HepG2 (cell line): ENCODE measurements at regions not wholly inside any gene's neighbourhood (a gene's known extent, or its start where the extent isn't known, plus 50 kb on each side); places are given as distances from the start of the nearest gene placed in this dataset.

Experiments
- ATAC-seq: fragments of 200-7000 bp; cut with Tn5 transposase; 3 replicates; pipeline ENCODE4 v1.9.1; 2020; ENCODE audit warnings: mild to moderate bottlenecking, moderate library complexity
- BruUV-seq: library from RNA; stranded (reverse); fragments of 400-500 nt; replicated peaks from 2 replicates; lab custom pipeline; 2021; lab: Mats Ljungman, UMichigan
- CTCF ChIA-PET: fragments of 300-600 bp; formaldehyde crosslinking; extraction: SDS; loops from one replicate; lab custom pipeline; 2021; ENCODE audit warnings: low total read pairs, inconsistent platforms, low intra/inter-chr PET ratio; lab: Yijun Ruan, JAX
- POLR2A ChIA-PET: fragments of 350-600 bp; sonication (Branson Sonifier 250); formaldehyde crosslinking; loops from one replicate; lab custom pipeline; 2020; ENCODE audit warnings: antibody characterized with exemption, inconsistent platforms; lab: Yijun Ruan, JAX
- DNase-seq: peaks from one replicate; pipeline ENCODE4 v3.0.0-alpha.2; 2015; ENCODE audit warnings: low spot score
- FAIRE-seq: peaks from 3 replicates; lab custom pipeline; 2011; peaks lifted over from hg19 to GRCh38; lab: Jason Lieb, UNC
- H2AFZ ChIP-seq: one replicate; pipeline ENCODE4 v1.6.1; 2011; ENCODE audit warnings: low read length, inconsistent platforms
- H3K27ac ChIP-seq: fragments of 300-600 bp; 3 replicates; pipeline ENCODE4 v1.8.0; 2011; ENCODE audit warnings: mixed run types, mild to moderate bottlenecking, mixed read lengths, low read length, inconsistent platforms; ENCODE audit not compliant: insufficient read depth; ENCODE audit errors: extremely low read length
- H3K27me3 ChIP-seq, 2 experiments: fragments of 200-600 bp in 1 of 2; 2 replicates in 1 of 2; 3 replicates in 1 of 2; pipeline versions ENCODE4 v1.6.0 to v1.8.0; 2011; ENCODE audit warnings: low read length in 2 of 2, mild to moderate bottlenecking in 2 of 2, moderate library complexity in 2 of 2, inconsistent platforms in 1 of 2; ENCODE audit not compliant: insufficient read depth in 2 of 2, control insufficient read depth in 1 of 2
- H3K36me3 ChIP-seq, 2 experiments: fragments of 200-600 bp in 1 of 2; replicated peaks in 1 of 2; 2 replicates in 1 of 2; 3 replicates in 1 of 2; pipeline versions ENCODE4 v1.5.1 to v1.8.0; 2011; ENCODE audit warnings: low read length in 2 of 2, inconsistent platforms in 1 of 2; ENCODE audit not compliant: insufficient read depth in 2 of 2, control insufficient read depth in 1 of 2
- H3K4me1 ChIP-seq: 2 replicates; pipeline ENCODE4 v1.5.1; 2012; ENCODE audit warnings: low read length, inconsistent platforms; ENCODE audit not compliant: insufficient read depth
- H3K4me2 ChIP-seq: 2 replicates; pipeline ENCODE4 v1.6.0; 2011; ENCODE audit warnings: low read depth, low read length, inconsistent platforms
- H3K4me3 ChIP-seq, 3 experiments: fragments of 200-600 bp in 1 of 3; sonication (generic), shearing (Covaris generic) in 1 of 3; replicated peaks in 1 of 3; 2 replicates each; pipeline ENCODE4 v1.5.1; 2011 to 2016; ENCODE audit warnings: low read length in 3 of 3, inconsistent platforms in 2 of 3, low read depth in 2 of 3, mild to moderate bottlenecking in 2 of 3, control low read depth in 1 of 3, mixed read lengths in 1 of 3; ENCODE audit not compliant: insufficient read depth in 1 of 3
- H3K79me2 ChIP-seq: one replicate; pipeline ENCODE4 v1.6.1; 2011; ENCODE audit warnings: low read length, inconsistent platforms; ENCODE audit not compliant: insufficient read depth
- H3K9ac ChIP-seq: 2 replicates; pipeline ENCODE4 v1.6.0; 2011; ENCODE audit warnings: mild to moderate bottlenecking, low read depth, low read length, inconsistent platforms; ENCODE audit not compliant: insufficient read depth
- H3K9me3 ChIP-seq: 2 replicates; pipeline ENCODE4 v1.5.1; 2012; ENCODE audit warnings: mild to moderate bottlenecking, low read length
- H4K20me1 ChIP-seq: 2 replicates; pipeline ENCODE4 v1.6.0; 2011; ENCODE audit warnings: inconsistent platforms, mild to moderate bottlenecking, low read length, moderate library complexity; ENCODE audit not compliant: insufficient read depth
- BCL6 ChIP-seq: IDR thresholded peaks from 2 replicates; pipeline ENCODE4 v1.6.1; 2016; ENCODE audit warnings: missing genetic modification reagents, missing compliant biosample characterization
- CC2D1A ChIP-seq: sonication (generic); formaldehyde crosslinking; IDR thresholded peaks from 2 replicates; pipeline ENCODE4 v1.8.1; 2023; ENCODE audit warnings: mild to moderate bottlenecking, missing genetic modification reagents
- DRAP1 ChIP-seq: IDR thresholded peaks from 2 replicates; pipeline ENCODE4 v1.6.1; 2016; ENCODE audit warnings: missing genetic modification reagents, missing compliant biosample characterization
- HNRNPUL1 ChIP-seq: fragments of 200-400 bp; formaldehyde crosslinking; IDR thresholded peaks from 2 replicates; pipeline ENCODE4 v1.6.1; 2017; ENCODE audit warnings: low read depth, mild to moderate bottlenecking, low read length, moderate library complexity
- PCBP1 ChIP-seq: fragments of 200-400 bp; formaldehyde crosslinking; IDR thresholded peaks from 2 replicates; pipeline ENCODE4 v1.6.1; 2017; ENCODE audit warnings: mild to moderate bottlenecking, low read depth, low read length, borderline replicate concordance
- SNAPC4 ChIP-seq: sonication (generic); formaldehyde crosslinking; IDR thresholded peaks from 2 replicates; pipeline ENCODE4 v1.4.0; 2020; ENCODE audit warnings: mild to moderate bottlenecking, missing genetic modification reagents
- SP1 ChIP-seq, 2 experiments: fragments of 450-650 bp in 1 of 2; sonication (generic) in 1 of 2; formaldehyde crosslinking in 1 of 2; IDR thresholded peaks; 2 replicates each; pipeline versions ENCODE4 v1.4.0 to v1.6.1; 2016 to 2020; ENCODE audit warnings: missing genetic modification reagents in 1 of 2
- TARDBP ChIP-seq: sonication (generic); formaldehyde crosslinking; IDR thresholded peaks from 2 replicates; pipeline ENCODE4 v1.8.0; 2022; ENCODE audit warnings: mild to moderate bottlenecking, missing genetic modification reagents
- TSC22D2 ChIP-seq: sonication (generic); formaldehyde crosslinking; IDR thresholded peaks from 2 replicates; pipeline ENCODE4 v1.5.1; 2020; ENCODE audit warnings: missing genetic modification reagents, mild to moderate bottlenecking, borderline replicate concordance
- ZBTB49 ChIP-seq: sonication (generic); formaldehyde crosslinking; IDR thresholded peaks from 2 replicates; pipeline ENCODE4 v1.4.0; 2020; ENCODE audit warnings: missing genetic modification reagents, borderline replicate concordance
- ZNF264 ChIP-seq: sonication (generic); formaldehyde crosslinking; IDR thresholded peaks from 2 replicates; pipeline ENCODE4 v1.4.0; 2020; ENCODE audit warnings: missing genetic modification reagents
- ZNF3 ChIP-seq: IDR thresholded peaks from 2 replicates; pipeline ENCODE4 v1.7.0; 2017; ENCODE audit warnings: inconsistent platforms
- ZNF883 ChIP-seq: sonication (generic); formaldehyde crosslinking; IDR thresholded peaks from 2 replicates; pipeline ENCODE4 v1.5.1; 2020; ENCODE audit warnings: mild to moderate bottlenecking, missing genetic modification reagents; ENCODE audit errors: not compliant biosample characterization
- WGBS: methylation state at CpG from one replicate; pipeline ENCODE4 v1.1.6; 2017; ENCODE audit warnings: low lambda C conversion rate; 5-methylcytosine and 5-hydroxymethylcytosine counted together
- in situ Hi-C: cut with HindIII; loops from 2 replicates; pipeline ENCODE4 v1.10.0; 2017; ENCODE audit warnings: low pct_unique_long_range_greater_than_20kb; ENCODE audit not compliant: extremely low pct_ligation_motif_present
- intact Hi-C: fragments of 100-400 bp; cut with micrococcal nuclease; formaldehyde crosslinking; loops from one replicate; pipeline ENCODE4 v1.10.0; 2022; ENCODE audit not compliant: unreplicated experiment

- TF ChIP-seq SP1 (IDR thresholded peaks at IDR 0.05) (no peak), SP1 (CRISPR knock-in tag; IDR thresholded peaks at IDR 0.05) (no peak), SNAPC4 (CRISPR knock-in tag) (no peak)
Measured at GRCh38 chr2:136439064-136439676, 321.2 kb upstream of the CXCR4 start (continued).

GRCh38 chr2:136437461-136437860, 319.5 kb upstream of the CXCR4 start:
- BruUV-seq = no TSS peak
- ChIA-PET CTCF (no interaction called here), POLR2A (no interaction called here)
- TF ChIP-seq CC2D1A (no peak), PCBP1 (no peak), ZNF264 (CRISPR knock-in tag) (no peak), TARDBP (CRISPR knock-in tag) (no peak), ZBTB49 (CRISPR knock-in tag) (no peak), DRAP1 (CRISPR knock-in tag) (no peak), HNRNPUL1 (no peak), BCL6 (no peak), ZNF3 (CRISPR knock-in tag) (no peak), TSC22D2 (no peak), ZNF883 (CRISPR knock-in tag) (no peak)
- no peak overlapping the region for H3K27ac ChIP-seq
- H3K9ac ChIP-seq = no peak overlapping the region
- ATAC-seq (no peak), FAIRE-seq (no peak), DNase-seq (no peak)
- no peaks in the 10 kb centered on the region for H3K36me3 ChIP-seq
- no peak overlapping the region for H3K4me2 ChIP-seq
- no peak overlapping the region for H3K4me3 ChIP-seq
- in situ Hi-C loops (no loop called here), intact Hi-C loops (no loop called here)
- 38% methylated on average over 5 of the region's 5 CpGs for WGBS
- H2AFZ ChIP-seq = no peak overlapping the region
- no peaks in the 10 kb centered on the region for H4K20me1 ChIP-seq
- no peaks in the 10 kb centered on the region for H3K79me2 ChIP-seq
- no peaks in the 10 kb centered on the region for H3K4me1 ChIP-seq
- no peaks in the 10 kb centered on the region for H3K9me3 ChIP-seq
- H3K27me3 ChIP-seq = no peaks in the 10 kb centered on the region; a peak in 1 of 5 replicates
